Activated CD4-positive, alpha-beta T cell treated with anti-CD3 and anti-CD28 coated beads, Interleukin-2, amount 10 ng/mL, durations not matched to agents 24 days and 14 days (primary cell): ENCODE measurements at regions not wholly inside any gene's neighbourhood (a gene's known extent, or its start where the extent isn't known, plus 50 kb on each side); places are given as distances from the start of the nearest gene placed in this dataset.
"Not testable (repeated sequence)": the region's sequence is repeated elsewhere in the genome, so short reads cannot be mapped to it uniquely, and the experiment has no call there.

Experiments used
- DNase-seq: peaks from one replicate; pipeline ENCODE4 v3.0.0; 2022
- H3K27ac Mint-ChIP-seq: one replicate; pipeline ENCODE4 v1.8.0; 2022; ENCODE audit warnings: mild to moderate bottlenecking, mixed read lengths
- H3K27me3 Mint-ChIP-seq: one replicate; pipeline ENCODE4 v1.8.0; 2022; ENCODE audit warnings: mixed read lengths
- H3K36me3 Mint-ChIP-seq: one replicate; pipeline ENCODE4 v1.8.0; 2022; ENCODE audit warnings: low read depth, mild to moderate bottlenecking, mixed read lengths
- H3K4me1 Mint-ChIP-seq: one replicate; pipeline ENCODE4 v1.8.0; 2021; ENCODE audit warnings: mixed read lengths
- H3K4me3 Mint-ChIP-seq: one replicate; pipeline ENCODE4 v1.8.0; 2022; ENCODE audit warnings: mild to moderate bottlenecking, moderate library complexity, mixed read lengths
- H3K9me3 Mint-ChIP-seq: one replicate; pipeline ENCODE4 v1.8.0; 2021; ENCODE audit warnings: mixed read lengths
- intact Hi-C: fragments of 100-400 bp; cut with micrococcal nuclease; formaldehyde crosslinking; loops from one replicate; pipeline ENCODE4 v1.15.1; 2023

DNA sequence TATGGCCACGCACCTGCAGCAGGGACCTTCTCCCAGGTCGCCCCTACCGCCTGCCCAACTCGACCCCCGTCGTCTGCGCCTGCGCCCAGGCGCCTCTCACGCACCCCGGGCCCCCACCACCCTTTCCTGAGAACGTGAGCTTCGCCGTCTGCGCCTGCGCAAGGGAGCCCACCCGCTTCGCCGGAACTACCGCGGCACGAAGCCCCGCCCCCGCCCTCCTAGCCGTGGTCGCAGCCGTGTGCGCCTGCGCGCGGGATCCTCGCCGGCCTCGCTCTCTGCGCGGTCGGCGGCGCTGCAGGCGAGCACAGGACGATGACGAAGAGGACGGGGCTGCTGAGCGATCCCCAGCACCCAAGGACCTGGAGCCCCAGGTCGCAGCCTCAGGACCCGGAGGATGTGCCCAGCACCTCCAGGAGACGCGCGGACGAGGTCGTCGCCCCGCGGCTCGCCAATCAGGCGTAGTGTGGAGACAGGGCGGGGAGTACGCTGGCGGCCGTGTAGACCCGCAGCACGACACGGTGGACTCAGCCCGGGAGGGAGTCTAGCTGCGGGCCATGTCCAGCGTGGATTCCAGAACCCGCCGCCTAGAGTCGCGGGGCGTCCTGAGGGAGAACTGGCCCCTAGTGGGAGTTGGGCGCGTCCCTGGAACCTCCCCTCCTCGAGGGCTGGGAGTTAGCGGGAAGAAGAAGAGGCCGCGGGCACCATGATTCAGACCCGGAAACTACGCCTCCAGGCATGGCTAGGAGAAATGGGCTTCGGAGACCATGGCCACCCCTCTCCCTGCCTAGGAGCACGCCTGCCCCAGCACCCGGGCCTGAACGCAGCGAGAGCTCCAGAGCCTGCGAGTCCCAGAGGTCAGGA, 1120.8 kb upstream of the TMEM132C start:
- peaks cover 14% of the 10 kb centered on the region for H3K27me3 Mint-ChIP-seq
- no peaks in the 10 kb centered on the region for H3K36me3 Mint-ChIP-seq
- intact Hi-C loops: no loop called here
- peaks cover 2% of the 10 kb centered on the region for H3K4me1 Mint-ChIP-seq
- H3K9me3 Mint-ChIP-seq: peaks cover 6% of the 10 kb centered on the region
- H3K4me3 Mint-ChIP-seq: peak overlapping the region; percentile 86
- H3K27ac Mint-ChIP-seq: peak overlapping the region; percentile 84
- peak; percentile 89 for DNase-seq

- Mint-ChIP-seq H3K9me3 (no peaks in the 10 kb centered on the region), H3K27ac (no peak overlapping the region), H3K4me3 (no peak overlapping the region), H3K27me3 (peaks cover 7% of the 10 kb centered on the region), H3K4me1 (peaks cover 2% of the 10 kb centered on the region), H3K36me3 (no peaks in the 10 kb centered on the region)
- peak; percentile 37 for DNase-seq
- intact Hi-C loops: no loop called here
These were observed 1119.8 kb upstream of the TMEM132C start for GRCh38 chr12:127146991-127147718.

GRCh38 chr12:127147724-127148123, 1119.2 kb upstream of the TMEM132C start:
- Mint-ChIP-seq H3K36me3 (no peaks in the 10 kb centered on the region), H3K4me3 (no peak overlapping the region), H3K27me3 (peaks cover 5% of the 10 kb centered on the region), H3K4me1 (peaks cover 2% of the 10 kb centered on the region), H3K9me3 (no peaks in the 10 kb centered on the region), H3K27ac (no peak overlapping the region)
- DNase-seq: peak; percentile 30
- intact Hi-C loops: no loop called here

DNA sequence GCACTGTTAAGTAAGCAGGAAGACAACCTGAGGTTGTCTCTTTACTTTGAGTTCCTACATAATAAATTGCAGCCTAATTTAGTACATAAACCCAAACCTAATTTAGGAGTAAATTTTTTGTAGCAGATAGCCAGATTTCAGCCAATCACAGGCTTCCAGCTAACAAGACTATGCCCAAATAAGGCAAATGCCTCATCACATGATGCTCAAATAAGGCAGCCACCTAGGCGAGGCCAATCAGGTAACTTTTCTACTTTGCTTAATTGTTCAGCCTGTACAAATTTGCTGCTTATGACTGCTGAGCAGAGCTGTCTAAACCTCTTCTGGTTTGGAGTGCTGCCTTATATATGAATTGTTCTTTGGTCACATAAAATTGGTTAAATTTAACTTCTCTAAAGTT, 1118.7 kb upstream of the TMEM132C start:
- Mint-ChIP-seq H3K4me1 (peaks cover 2% of the 10 kb centered on the region), H3K4me3 (no peak overlapping the region)
- DNase-seq: peak; percentile 22

GRCh38 chr12:127149226-127149964, 1117.6 kb upstream of the TMEM132C start:
- intact Hi-C loops: no loop called here
- Mint-ChIP-seq H3K4me1 (peaks cover 2% of the 10 kb centered on the region), H3K4me3 (no peak overlapping the region), H3K27ac (no peak overlapping the region), H3K9me3 (no peaks in the 10 kb centered on the region), H3K36me3 (no peaks in the 10 kb centered on the region), H3K27me3 (peaks cover 5% of the 10 kb centered on the region)
- DNase-seq: no peak

More for the DNA sequence above, 1118.7 kb upstream of the TMEM132C start:
- intact Hi-C loops: no loop called here
- Mint-ChIP-seq H3K9me3 (no peaks in the 10 kb centered on the region), H3K27me3 (peaks cover 5% of the 10 kb centered on the region), H3K36me3 (no peaks in the 10 kb centered on the region), H3K27ac (no peak overlapping the region)

GRCh38 chr12:127150028-127150427, 1116.9 kb upstream of the TMEM132C start:
- intact Hi-C loops: no loop called here
- Mint-ChIP-seq H3K27ac (no peak overlapping the region), H3K4me1 (peaks cover 2% of the 10 kb centered on the region), H3K4me3 (no peak overlapping the region), H3K27me3 (peaks cover 5% of the 10 kb centered on the region), H3K36me3 (no peaks in the 10 kb centered on the region), H3K9me3 (no peaks in the 10 kb centered on the region)
- no peak for DNase-seq

- H3K9me3 Mint-ChIP-seq: no peaks in the 10 kb centered on the region
- no peak for DNase-seq
- peaks cover 2% of the 10 kb centered on the region for H3K4me1 Mint-ChIP-seq
- H3K36me3 Mint-ChIP-seq: no peaks in the 10 kb centered on the region
- intact Hi-C loops: no loop called here
- peaks cover 5% of the 10 kb centered on the region for H3K27me3 Mint-ChIP-seq
- no peak overlapping the region for H3K27ac Mint-ChIP-seq
- no peak overlapping the region for H3K4me3 Mint-ChIP-seq
These were observed 1116.5 kb upstream of the TMEM132C start for GRCh38 chr12:127150479-127150878.

- no peak for DNase-seq
- Mint-ChIP-seq H3K36me3 (no peaks in the 10 kb centered on the region), H3K27me3 (peaks cover 5% of the 10 kb centered on the region), H3K4me3 (no peak overlapping the region), H3K4me1 (peaks cover 2% of the 10 kb centered on the region), H3K9me3 (no peaks in the 10 kb centered on the region), H3K27ac (no peak overlapping the region)
- intact Hi-C loops: no loop called here
These were observed 1116.0 kb upstream of the TMEM132C start for GRCh38 chr12:127150956-127151355.

GRCh38 chr12:127153996-127154395, 1113.0 kb upstream of the TMEM132C start:
- H3K4me1 Mint-ChIP-seq: no peaks in the 10 kb centered on the region
- peaks cover 3% of the 10 kb centered on the region for H3K27me3 Mint-ChIP-seq
- H3K27ac Mint-ChIP-seq: no peak overlapping the region
- no peaks in the 10 kb centered on the region for H3K9me3 Mint-ChIP-seq
- H3K4me3 Mint-ChIP-seq: no peak overlapping the region
- intact Hi-C loops: no loop called here
- DNase-seq: no peak
- no peaks in the 10 kb centered on the region for H3K36me3 Mint-ChIP-seq

- H3K36me3 Mint-ChIP-seq, H3K27ac Mint-ChIP-seq, H3K4me1 Mint-ChIP-seq, H3K27me3 Mint-ChIP-seq, H3K4me3 Mint-ChIP-seq, DNase-seq, H3K9me3 Mint-ChIP-seq, intact Hi-C loops: not testable (repeated sequence)
These were observed 1112.1 kb upstream of the TMEM132C start for GRCh38 chr12:127154830-127155229.

- H3K4me1 Mint-ChIP-seq, DNase-seq, H3K36me3 Mint-ChIP-seq, H3K27me3 Mint-ChIP-seq, H3K27ac Mint-ChIP-seq, H3K9me3 Mint-ChIP-seq, intact Hi-C loops, H3K4me3 Mint-ChIP-seq: not testable (repeated sequence)
These were observed 1110.9 kb upstream of the TMEM132C start for GRCh38 chr12:127155935-127156619.

- H3K27me3 Mint-ChIP-seq, H3K36me3 Mint-ChIP-seq, intact Hi-C loops, H3K27ac Mint-ChIP-seq, DNase-seq, H3K4me3 Mint-ChIP-seq, H3K9me3 Mint-ChIP-seq, H3K4me1 Mint-ChIP-seq: not testable (repeated sequence)
These were observed 1109.2 kb upstream of the TMEM132C start for GRCh38 chr12:127157501-127158366.
